ENCODE measurements at regions not wholly inside any gene's neighbourhood (a gene's known extent, or its start where the extent isn't known, plus 50 kb on each side); places are given as distances from the start of the nearest gene placed in this dataset.

DNA sequence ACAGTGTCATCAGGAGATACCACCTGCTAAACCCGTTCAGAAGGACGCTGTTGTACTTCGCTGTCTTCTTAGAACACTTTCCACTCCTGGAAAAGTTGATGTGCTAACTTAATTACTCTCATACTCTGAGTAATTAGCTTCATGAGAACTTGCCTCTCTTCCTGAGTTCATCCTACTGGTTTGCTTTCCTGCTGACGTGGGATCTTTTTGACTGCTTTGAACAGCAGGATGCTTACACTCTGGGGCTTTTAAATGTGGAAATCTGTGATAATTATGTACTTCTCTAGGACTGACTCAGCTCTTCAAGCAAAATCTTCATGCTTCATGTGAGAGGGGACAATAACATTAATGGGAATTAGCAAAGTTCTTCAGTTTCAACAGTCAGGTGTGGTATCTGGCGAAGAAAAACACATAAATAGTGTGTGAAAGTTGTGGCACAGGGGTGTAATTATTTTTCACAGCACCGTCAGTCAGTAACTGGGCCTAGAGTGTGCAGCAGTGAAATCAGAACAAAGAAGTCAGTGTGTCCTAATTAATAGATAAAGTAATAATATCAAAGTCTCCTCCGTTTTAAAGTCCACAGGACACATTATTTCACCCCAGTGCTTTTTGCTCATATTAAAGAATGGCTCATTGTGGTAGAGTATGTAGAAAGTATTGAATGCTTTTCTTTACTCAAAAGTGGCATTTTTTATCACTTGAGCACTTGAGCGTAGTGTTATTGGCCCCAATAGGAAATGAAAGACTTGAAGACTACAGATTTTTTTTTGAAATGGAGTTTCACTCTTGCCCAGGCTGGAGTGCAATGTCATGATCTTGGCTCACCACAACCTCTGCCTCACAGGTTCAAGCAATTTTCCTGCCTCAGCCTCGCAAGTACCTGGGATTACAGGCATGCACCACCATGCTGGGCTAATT lies 140.9 kb upstream of the DMRT1 start:
- H3K9me3 Mint-ChIP-seq (ENCODE audit: low read depth): no peaks in the 10 kb centered on the region
- no peaks in the 10 kb centered on the region for H3K27me3 Mint-ChIP-seq
- H3K27ac Mint-ChIP-seq: peak overlapping the region; percentile 12
- TF ChIP-seq, protein P1, sequence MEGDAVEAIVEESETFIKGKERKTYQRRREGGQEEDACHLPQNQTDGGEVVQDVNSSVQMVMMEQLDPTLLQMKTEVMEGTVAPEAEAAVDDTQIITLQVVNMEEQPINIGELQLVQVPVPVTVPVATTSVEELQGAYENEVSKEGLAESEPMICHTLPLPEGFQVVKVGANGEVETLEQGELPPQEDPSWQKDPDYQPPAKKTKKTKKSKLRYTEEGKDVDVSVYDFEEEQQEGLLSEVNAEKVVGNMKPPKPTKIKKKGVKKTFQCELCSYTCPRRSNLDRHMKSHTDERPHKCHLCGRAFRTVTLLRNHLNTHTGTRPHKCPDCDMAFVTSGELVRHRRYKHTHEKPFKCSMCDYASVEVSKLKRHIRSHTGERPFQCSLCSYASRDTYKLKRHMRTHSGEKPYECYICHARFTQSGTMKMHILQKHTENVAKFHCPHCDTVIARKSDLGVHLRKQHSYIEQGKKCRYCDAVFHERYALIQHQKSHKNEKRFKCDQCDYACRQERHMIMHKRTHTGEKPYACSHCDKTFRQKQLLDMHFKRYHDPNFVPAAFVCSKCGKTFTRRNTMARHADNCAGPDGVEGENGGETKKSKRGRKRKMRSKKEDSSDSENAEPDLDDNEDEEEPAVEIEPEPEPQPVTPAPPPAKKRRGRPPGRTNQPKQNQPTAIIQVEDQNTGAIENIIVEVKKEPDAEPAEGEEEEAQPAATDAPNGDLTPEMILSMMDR (IDR thresholded peaks at IDR 0.05; ENCODE audit: unreplicated experiment): no peak
- no peak overlapping the region for H3K4me3 Mint-ChIP-seq (ENCODE audit: low read depth)
- H3K36me3 Mint-ChIP-seq (ENCODE audit: insufficient read depth): peaks cover 7% of the 10 kb centered on the region
- DNase-seq (ENCODE audit: low spot score, unreplicated experiment): no peak
- peaks cover 18% of the 10 kb centered on the region for H3K4me1 Mint-ChIP-seq (ENCODE audit: low read depth)

DNA sequence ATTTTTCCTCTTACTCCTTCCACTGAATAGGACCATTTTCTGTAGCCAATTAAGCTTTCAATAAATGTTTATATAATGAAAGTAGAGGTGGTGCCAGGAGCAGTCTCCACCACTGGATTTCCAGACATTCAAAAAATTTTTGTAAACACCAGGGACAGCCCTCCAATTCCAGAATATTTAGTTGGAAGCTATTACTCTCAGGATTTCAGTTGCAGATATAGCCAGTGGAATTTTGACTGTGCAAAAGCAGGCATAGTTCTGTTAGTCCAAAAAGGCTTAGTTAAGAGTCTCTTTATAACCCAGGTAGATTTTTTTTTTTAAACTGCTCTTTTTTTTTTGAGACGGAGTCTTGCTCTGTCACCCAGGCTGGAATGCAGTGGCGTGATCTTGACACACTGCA lies 138.1 kb upstream of the DMRT1 start:
- Mint-ChIP-seq H3K27ac (no peak overlapping the region), H3K4me3 (ENCODE audit: low read depth) (no peak overlapping the region), H3K27me3 (no peaks in the 10 kb centered on the region), H3K4me1 (ENCODE audit: low read depth) (peaks cover 28% of the 10 kb centered on the region), H3K9me3 (ENCODE audit: low read depth) (no peaks in the 10 kb centered on the region), H3K36me3 (ENCODE audit: insufficient read depth) (peaks cover 5% of the 10 kb centered on the region)
- no peak for DNase-seq (ENCODE audit: low spot score, unreplicated experiment)
- TF ChIP-seq, protein P1 (IDR thresholded peaks at IDR 0.05; ENCODE audit: unreplicated experiment): no peak

DNA sequence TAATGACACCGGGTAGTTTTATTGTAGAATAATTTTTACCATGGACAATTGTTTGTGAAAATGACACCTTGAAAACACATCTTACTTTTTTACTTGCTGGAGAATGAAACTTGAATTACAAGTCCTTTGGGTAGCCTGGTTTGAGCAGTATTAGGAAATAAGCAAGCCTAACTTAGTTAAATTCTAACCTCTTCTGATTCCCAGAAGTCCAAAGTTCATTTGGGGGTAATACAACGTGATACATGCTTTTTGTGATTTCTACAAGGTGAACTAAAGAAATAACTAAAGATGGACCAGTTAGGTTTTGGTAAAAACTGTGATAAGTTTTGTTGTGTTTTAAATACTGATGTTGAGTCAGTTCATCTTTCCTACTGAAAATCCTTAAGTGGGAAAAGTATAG lies 135.4 kb upstream of the DMRT1 start:
- DNase-seq (ENCODE audit: low spot score, unreplicated experiment): no peak
- peak overlapping the region; percentile 78 for H3K4me3 Mint-ChIP-seq (ENCODE audit: low read depth)
- H3K4me1 Mint-ChIP-seq (ENCODE audit: low read depth): peaks cover 31% of the 10 kb centered on the region
- no peaks in the 10 kb centered on the region for H3K9me3 Mint-ChIP-seq (ENCODE audit: low read depth)
- H3K27me3 Mint-ChIP-seq: no peaks in the 10 kb centered on the region
- H3K27ac Mint-ChIP-seq: peak overlapping the region; percentile 96
- peaks cover 10% of the 10 kb centered on the region for H3K36me3 Mint-ChIP-seq (ENCODE audit: insufficient read depth)
- TF ChIP-seq, protein P1 (IDR thresholded peaks at IDR 0.05; ENCODE audit: unreplicated experiment): no peak

DNA sequence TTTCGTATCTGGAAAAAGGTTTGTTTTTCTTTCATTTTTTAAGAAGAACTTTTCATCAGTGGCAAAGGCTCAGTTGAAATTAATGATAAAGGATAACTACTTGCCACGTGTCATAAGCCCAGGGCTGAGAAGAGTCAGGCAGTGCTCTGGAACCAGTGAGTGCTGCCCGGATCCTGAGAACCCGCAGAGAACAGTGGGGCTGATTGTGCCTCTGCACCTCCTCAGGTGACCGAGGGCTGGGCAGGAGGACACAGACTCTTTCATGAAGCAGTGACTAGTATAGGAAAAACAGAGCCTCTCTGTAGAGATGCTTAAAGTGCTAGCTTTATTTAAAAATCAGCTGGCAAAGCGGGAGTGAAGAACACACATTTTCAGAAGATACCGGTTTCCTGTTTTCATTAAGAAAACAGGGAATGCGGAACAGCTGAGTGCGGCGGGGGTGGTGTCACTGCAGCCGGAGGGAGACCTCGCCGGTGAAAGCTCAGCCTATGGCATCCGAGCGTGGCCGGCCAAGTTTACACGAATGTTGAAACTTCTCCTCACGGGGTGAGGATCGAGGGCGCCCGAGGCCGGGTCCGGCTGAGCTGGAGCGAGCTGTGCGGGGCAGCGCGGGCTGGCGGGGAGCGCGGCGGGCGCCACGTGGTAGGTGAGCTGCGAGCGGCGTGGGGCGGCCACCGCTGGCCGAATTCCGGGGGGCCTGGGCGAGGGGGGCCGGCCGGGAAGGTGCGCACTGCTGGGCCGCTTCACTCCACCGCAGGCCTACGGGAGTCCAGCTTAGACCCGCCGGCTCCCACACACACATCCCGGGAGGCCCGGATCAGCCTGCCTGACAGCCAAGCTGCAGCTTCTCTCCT lies 134.7 kb upstream of the DMRT1 start:
- no peaks in the 10 kb centered on the region for H3K9me3 Mint-ChIP-seq (ENCODE audit: low read depth)
- H3K27me3 Mint-ChIP-seq: no peaks in the 10 kb centered on the region
- H3K4me3 Mint-ChIP-seq (ENCODE audit: low read depth): peak overlapping the region; percentile 78
- TF ChIP-seq, protein P1 (IDR thresholded peaks at IDR 0.05; ENCODE audit: unreplicated experiment): no peak
- peak; percentile 20 for DNase-seq (ENCODE audit: low spot score, unreplicated experiment)
- peaks cover 16% of the 10 kb centered on the region for H3K36me3 Mint-ChIP-seq (ENCODE audit: insufficient read depth)
- H3K4me1 Mint-ChIP-seq (ENCODE audit: low read depth): peaks cover 31% of the 10 kb centered on the region
- peak overlapping the region; percentile 96 for H3K27ac Mint-ChIP-seq

DNA sequence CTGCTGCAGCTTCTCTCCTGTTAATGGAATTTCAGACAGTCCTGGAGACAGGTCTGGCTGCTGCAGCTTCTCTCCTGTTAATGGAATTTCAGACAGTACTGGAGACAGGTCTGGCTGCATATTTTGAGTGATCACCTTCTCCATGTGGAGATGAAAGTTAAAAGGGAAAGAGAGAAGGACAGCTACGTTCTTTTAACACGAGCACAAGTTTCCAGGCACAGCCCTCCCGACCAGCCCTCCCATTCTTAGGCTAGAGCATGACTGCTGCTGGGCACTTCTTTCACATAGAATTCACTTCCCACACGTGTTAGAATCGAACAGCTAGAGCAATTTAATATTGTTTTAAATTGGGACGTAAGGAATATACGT lies 133.3 kb upstream of the DMRT1 start:
- Mint-ChIP-seq H3K9me3 (ENCODE audit: low read depth) (no peaks in the 10 kb centered on the region), H3K4me3 (ENCODE audit: low read depth) (peak overlapping the region; percentile 67), H3K36me3 (ENCODE audit: insufficient read depth) (peaks cover 24% of the 10 kb centered on the region), H3K27ac (peak overlapping the region; percentile 95), H3K27me3 (no peaks in the 10 kb centered on the region), H3K4me1 (ENCODE audit: low read depth) (peaks cover 29% of the 10 kb centered on the region)
- DNase-seq (ENCODE audit: low spot score, unreplicated experiment): no peak
- TF ChIP-seq, protein P1 (IDR thresholded peaks at IDR 0.05; ENCODE audit: unreplicated experiment): no peak
